ENCODE measurements at regions not wholly inside any gene's neighbourhood (a gene's known extent, or its start where the extent isn't known, plus 50 kb on each side); places are given as distances from the start of the nearest gene placed in this dataset.

DNA sequence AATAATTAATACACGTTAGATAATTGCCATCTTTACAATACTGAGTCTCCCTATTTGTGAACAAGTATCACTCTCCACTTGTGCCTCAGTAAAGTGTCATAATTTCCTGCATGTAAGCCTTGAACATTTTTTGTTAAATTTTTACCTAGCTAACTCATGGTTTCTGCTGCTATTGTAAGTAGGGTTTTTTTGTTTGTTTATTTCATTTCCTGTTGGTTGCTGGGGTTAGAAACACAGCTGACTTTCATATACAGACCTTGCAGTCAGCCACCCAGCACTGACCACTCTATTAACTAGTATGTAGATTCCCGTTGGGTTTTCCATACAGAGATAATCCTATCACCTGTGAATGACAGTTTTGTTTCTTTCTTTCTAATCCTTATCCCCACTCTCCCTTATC lies 133.3 kb downstream of the MPP7 start:
- TF ChIP-seq CTCF (IDR thresholded peaks at IDR 0.05; ENCODE audit: low read length) (no peak), EZH2 (optimal IDR thresholded peaks at IDR 0.05; ENCODE audit: low read depth, low read length) (no peak)

Data from MM.1S (cell line).